GM18505 (cell line): ENCODE measurements at regions not wholly inside any gene's neighbourhood (a gene's known extent, or its start where the extent isn't known, plus 50 kb on each side); places are given as distances from the start of the nearest gene placed in this dataset.

Source experiments
- ATAC-seq: cut with Tn5 transposase; IDR thresholded peaks from one replicate; pipeline ENCODE4 v1.9.1; 2021; ENCODE audit not compliant: unreplicated experiment
- POLR2A ChIP-seq: IDR thresholded peaks from 4 replicates; pipeline ENCODE4 v1.6.1; 2011; ENCODE audit warnings: borderline replicate concordance; ENCODE audit not compliant: insufficient read depth, insufficient read length; ENCODE audit errors: extremely low read depth

DNA sequence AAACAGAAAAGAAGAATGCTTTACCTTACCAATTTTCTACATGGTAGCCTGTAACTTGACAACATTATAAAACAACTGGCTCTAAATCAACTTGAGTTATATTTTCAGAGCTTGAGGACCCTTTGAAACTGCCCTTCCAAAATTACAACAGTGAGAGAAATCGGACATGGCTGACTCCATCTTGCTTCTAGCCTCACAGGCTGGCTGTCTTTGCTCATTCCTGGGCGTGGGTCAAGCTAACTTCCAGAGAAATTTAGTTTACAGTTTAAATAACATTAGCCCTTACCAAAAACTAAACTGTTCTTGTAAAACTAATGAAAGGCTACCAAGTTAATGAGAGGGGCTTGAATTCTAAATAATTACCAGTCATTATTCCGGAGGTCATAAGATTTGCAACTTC lies 183.4 kb downstream of the AKR1D1 start:
- TF ChIP-seq POLR2A = no peak
- no peak for ATAC-seq

DNA sequence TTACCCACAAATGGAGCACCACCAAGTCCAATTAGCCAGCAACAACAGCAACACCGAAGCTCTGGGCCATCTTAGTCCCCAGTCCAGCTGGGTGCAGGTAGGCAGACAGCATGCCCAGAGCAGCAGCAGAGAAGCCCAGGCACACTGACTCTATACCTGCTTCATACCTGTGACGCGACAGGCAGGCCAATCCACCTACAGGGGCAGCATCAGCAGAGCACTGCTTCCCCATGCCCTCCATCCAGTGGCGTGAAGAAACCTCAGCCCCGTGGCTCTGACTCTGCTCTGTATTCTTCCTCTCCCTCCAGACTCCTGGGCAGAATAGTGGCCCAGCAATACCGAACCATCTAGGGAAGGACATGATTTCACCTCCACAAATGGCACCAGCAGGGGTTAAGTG lies 191.7 kb downstream of the AKR1D1 start:
- no peak for ATAC-seq

DNA sequence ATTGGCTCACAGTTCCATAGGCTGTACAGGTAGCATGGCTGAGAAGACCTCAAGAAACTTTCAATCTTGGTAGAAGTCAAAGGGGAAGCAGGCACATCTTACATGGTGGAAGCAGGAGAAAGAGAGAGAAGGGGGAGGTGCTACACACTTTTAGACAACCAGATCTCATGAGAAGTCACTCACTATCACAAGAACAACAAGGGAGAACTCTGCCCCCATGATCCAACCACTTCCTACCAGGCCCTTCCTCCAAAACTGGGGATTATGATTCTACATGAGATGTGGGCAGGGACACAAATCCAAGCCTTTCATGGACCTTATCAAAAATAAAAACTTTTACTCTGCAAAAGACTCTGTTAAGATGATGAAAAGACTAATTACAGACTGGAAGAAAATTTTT lies 183.2 kb upstream of the TRIM24 start:
- TF ChIP-seq POLR2A = no peak
- ATAC-seq = no peak

More for the DNA sequence above, 191.7 kb downstream of the AKR1D1 start:
- TF ChIP-seq POLR2A = no peak

DNA sequence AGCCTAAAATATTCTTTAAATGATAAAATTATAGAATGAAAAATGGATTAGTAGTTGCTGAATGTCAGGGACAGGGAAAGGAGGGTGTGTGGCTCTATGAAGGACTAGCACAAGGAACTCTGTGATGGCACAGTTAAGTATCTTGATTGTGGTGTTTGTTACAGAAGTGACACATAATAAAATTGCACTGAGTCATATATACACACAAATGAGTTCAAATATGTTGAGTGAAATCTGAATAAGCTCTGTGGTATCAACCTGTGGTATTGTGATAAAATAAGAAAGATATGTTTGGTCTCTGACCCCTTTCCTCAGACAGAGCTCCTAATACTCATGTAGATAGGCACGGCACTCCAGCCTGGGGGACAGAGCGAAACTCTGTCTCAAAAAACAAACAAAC lies 181.5 kb upstream of the TRIM24 start:
- TF ChIP-seq POLR2A = no peak

DNA sequence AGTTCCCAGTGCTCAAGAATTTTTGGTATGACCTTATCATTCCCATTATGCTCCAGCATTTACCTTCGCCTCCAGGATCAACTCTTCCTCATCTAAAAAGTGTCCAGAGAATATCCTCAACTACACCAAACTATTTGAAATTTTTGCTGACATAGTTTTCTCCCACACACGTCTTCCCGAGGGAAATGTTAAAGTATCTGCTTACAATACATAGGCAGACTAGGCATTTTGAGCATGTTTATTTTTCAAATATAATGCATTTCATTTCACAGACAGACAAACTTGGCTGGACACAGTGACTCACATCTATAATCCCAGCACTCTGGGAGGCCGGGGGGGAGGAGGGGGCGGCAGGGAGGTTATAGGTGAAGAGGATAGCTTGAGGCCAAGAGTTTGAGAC lies 177.1 kb upstream of the TRIM24 start:
- ATAC-seq = no peak
- no peak for TF ChIP-seq POLR2A

More for the DNA sequence above, 181.5 kb upstream of the TRIM24 start:
- no peak for ATAC-seq

DNA sequence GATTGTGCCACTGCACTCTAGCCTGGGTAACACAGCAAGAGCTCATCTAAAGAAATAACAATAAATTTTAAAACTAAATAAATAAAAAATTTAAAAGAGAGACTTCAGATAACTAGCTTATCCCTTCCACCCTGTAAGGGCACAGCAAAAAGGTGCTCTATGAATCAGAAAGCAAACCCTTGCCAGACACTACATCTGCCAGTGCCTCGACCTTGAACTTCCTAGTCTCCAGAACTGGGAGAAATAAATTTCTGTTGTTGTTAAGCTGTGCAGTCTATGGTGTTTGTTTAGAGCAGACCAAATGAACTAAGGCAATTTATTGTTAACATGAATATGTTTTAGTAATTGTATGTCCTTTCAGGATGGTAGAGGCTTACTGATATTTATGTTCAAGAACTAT lies 174.9 kb upstream of the TRIM24 start:
- no peak for ATAC-seq
- no peak for TF ChIP-seq POLR2A

DNA sequence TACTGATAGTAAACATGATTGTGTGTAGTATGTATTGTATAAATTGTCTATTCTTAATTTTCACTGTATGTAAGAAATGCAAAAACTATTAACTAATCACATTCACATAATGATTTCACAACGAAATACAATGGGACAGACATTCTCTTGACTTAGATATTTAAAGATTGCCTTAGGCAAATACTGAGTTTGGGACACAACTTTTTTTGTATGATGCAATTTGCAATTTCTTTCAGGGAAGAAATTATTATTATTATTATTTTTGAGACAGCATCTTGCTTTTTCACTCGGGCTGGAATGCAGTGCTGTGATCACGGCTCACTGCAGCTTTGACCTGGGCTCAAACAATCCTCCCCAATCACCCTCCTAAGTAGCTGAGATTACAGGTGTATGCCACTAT lies 173.2 kb upstream of the TRIM24 start:
- ATAC-seq = no peak
- TF ChIP-seq POLR2A = no peak

DNA sequence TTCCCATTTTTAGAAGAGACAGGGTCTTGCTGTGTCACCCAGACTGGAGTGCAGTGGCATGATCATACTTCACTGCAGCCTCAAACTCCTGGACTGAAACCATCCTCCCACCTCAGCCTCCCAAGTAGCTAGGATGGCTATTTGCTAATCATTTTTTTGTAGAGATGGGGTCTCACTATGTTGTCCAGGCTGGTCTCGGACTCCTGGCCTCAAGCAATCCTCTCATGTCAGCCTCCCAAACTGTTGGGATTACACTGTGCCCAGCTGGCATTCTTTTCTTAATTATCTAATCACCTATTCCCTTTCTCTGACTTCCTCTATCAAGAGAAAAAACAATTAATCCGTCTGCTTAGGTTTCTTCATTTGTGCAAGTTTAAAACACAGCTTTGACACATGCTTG lies 172.5 kb upstream of the TRIM24 start:
- TF ChIP-seq POLR2A = no peak
- no peak for ATAC-seq

DNA sequence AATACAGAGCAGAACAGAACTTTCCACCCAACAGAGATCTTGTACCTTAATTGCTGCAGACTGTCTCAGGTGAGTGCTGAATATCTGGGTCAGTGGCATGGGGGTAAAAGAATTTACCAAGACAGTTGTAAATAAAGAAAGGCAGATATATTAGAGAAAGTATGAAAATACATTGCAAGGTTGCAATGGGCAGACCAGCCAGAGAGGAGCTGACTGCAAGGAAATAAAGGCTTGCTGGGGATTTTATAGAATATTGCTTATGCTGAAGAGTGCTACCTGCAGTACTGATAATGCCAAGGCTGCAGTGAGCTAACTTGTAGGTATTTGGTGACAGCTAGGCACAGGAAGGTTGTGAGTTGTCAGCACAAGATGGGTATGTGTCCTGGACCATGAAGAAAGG lies 171.0 kb upstream of the TRIM24 start:
- no peak for ATAC-seq
- no peak for TF ChIP-seq POLR2A

DNA sequence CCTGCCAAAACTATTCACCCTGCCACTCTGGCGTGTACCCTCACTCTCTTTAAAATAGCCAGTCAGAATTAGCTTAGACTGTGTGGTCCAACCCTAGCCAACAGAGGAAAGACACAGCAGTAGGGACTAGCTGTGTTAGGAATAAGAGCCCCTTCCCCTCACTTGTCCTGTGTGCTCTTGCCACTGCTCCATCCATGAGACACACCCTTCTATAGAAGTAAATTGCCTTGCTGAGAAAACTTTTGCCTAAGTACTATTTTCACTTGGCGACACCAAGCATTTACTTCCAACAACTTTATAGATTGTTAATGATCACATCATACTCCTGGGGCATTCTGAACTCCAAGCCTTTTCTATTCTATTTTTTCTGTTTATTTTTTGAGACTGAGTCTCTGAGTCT lies 170.2 kb upstream of the TRIM24 start:
- TF ChIP-seq POLR2A = no peak
- no peak for ATAC-seq

DNA sequence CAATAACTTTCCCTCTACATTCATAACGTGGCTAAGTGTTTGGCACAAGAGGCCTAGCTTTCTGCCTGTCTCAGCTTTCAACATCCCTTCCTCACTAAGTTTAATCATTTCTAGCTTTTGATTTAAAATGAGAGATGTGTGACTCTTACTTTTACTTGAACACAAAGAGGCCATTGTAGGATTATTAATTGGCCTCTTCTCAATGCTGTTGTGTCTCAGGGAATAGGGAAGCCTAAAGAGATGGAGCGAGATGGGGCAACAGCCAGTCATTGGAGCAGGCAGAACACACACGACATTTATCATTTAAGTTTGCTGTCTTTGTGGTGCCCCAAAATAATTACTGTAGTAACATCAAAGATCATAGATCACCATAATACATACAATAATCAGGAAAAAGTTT lies 167.1 kb upstream of the TRIM24 start:
- TF ChIP-seq POLR2A = no peak
- ATAC-seq = no peak

DNA sequence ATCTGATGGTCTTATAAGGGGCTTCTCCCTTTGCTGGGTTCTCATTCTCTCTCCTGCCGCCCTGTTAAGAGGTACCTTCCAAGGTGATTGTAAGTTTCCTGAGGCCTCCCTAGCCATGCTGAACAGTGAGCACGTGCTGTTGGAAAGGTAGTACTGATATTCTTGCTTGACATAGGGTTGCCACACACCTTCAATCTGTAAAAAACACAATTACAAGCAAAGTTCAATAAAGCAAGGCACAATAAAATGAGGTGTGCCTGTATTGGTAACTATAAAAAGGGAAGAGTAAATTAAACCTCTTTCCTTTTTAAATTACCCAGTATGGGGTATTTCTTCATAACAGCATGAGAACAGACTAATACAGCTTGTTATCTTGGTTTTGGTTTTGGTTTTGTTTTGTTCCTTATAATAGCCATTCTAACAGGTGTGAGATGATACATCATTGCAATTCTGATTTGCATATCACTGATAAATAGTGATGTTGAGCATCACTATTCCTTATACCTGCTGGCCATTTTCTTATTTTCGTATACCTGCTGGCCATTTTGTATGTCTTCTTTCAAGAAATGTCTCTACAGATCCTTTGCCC lies 164.9 kb upstream of the TRIM24 start:
- TF ChIP-seq POLR2A = no peak
- ATAC-seq = no peak

DNA sequence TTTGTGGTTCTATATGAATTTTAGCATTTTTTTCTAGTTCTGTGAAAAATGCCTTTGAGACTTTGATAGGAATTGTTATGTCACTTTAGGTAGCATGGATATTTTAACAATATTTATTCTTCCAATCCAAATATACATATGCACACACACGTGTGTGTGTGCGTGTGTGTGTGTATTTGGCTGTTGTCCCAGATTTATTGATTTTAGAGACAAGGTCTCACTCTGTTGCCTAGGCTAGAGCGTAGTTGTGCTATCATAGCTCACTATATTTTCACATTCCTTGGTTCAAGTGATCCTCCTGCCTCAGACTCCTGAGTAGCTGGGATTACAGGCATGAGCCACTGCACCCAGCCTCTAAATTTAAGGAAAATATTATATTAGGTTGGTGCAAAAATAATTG lies 162.5 kb upstream of the TRIM24 start:
- ATAC-seq = no peak
- TF ChIP-seq POLR2A = no peak

DNA sequence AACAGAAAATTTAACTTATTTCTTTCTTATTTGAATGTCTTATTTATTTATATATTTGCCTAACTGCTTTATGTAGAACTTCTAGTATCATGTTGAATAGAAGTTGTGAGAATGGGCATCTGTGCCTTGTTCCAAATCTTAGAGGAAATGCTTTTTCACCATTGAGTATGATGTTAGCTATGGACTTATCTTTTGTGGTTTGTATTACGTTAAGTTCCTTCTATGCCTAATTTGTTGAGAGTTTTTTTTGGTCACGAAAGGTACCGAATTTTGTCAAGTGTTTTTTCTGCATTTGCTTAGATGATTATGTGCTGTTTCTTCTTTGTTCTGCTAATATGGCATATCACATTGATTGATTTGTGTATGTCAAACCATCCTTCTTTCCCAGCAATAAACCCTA lies 161.0 kb upstream of the TRIM24 start:
- TF ChIP-seq POLR2A = no peak
- ATAC-seq = no peak

DNA sequence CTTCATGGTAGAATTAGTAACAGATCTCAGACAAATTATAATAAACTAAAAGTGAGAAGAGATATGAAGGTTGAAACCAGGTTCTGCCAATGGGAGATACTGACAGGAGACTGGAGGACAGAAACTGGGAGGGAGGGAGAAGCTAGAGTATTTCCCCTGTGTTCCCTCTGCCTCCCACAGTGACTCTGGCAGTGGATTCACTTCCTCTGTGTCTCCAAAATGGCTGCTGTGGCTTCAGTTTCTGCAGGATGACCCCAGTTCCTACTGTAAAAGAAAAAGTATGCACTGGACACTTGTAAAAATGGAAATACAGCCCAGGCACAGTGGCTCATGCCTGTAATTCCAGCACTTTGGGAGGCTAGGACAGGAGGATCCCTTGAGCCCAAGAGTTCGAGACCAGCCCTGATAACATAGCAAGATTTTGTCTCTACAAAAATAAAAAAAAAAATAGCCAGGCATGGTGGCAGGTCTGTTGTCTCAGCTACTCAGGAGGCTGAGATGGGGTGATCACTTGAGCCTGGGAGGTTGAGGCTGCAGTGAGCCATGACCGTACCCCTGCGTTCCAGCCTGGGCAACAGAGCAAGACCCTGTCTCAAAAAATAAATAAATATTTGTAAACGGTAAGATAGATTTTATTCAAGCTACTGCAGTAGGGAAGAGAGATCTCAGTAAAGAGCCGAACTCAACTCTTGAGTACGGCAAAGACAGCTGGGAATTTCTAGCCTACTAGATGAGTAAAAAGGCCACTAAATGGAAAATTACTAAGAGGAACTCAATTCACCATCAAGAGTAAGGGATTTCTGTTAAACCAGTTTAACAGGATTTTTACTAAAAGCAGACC lies 156.6 kb upstream of the TRIM24 start:
- TF ChIP-seq POLR2A = no peak
- ATAC-seq = no peak

DNA sequence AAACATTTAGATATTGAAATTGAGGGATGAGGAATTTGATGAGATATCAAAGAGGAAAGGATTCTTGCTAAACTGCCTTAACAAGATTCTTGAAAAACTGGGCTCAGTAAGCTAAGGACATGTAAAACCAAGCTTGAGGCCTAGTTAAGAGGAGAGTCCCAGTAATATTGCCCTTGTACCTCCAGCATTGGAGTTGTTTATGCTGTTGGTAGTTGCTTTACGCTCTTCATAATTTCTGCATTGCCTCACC lies 156.1 kb upstream of the TRIM24 start:
- no peak for ATAC-seq
- no peak for TF ChIP-seq POLR2A

DNA sequence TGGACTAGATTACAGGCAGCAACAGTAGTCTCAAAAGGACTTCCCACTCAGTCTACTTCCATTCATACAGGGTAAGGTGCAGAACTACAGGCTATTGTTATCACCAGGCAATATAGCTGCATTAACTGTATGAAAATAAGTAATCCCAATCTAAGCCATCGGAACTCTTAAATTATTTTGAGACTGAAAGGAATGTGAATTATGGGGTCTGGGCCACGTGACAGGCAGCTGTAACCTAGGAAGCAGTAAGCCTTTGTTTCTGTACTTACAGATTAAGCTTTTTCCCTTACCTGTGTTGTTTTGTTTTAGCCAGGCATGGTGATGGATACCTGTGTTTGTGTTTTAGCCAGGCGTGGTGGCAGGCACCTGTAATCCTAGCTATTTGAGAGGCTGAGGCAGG lies 152.4 kb upstream of the TRIM24 start:
- no peak for TF ChIP-seq POLR2A
- ATAC-seq = no peak
